GF-D8 (cell line): ENCODE measurements at regions not wholly inside any gene's neighbourhood (a gene's known extent, or its start where the extent isn't known, plus 50 kb on each side); places are given as distances from the start of the nearest gene placed in this dataset.

Source experiments
- DNase-seq: peaks from one replicate; lab custom pipeline; 2025; lab: John Stamatoyannopoulos, UW

- DNase-seq, result no peak
Observed at GRCh38 chr4:14047840-14048239, 420.3 kb upstream of the BOD1L1 start.

- no peak for DNase-seq
Observed at GRCh38 chr4:14049946-14050345, 422.4 kb upstream of the BOD1L1 start.

- DNase-seq, result no peak
Observed at GRCh38 chr4:14053291-14053690, 425.8 kb upstream of the BOD1L1 start.

GRCh38 chr4:14054391-14054790 is 426.9 kb upstream of the BOD1L1 start:
- DNase-seq, result no peak

- no peak for DNase-seq
Observed at GRCh38 chr4:14059006-14059405, 431.5 kb upstream of the BOD1L1 start.

GRCh38 chr4:14064984-14065383 is 437.5 kb upstream of the BOD1L1 start:
- DNase-seq, result no peak

GRCh38 chr4:14065406-14065805 is 437.9 kb upstream of the BOD1L1 start:
- no peak for DNase-seq

- no peak for DNase-seq
Observed at GRCh38 chr4:14066979-14067378, 439.5 kb upstream of the BOD1L1 start.

GRCh38 chr4:14069886-14070285 is 442.4 kb upstream of the BOD1L1 start:
- DNase-seq, result no peak

- DNase-seq, result no peak
Observed at GRCh38 chr4:14070289-14070880, 442.9 kb upstream of the BOD1L1 start.

GRCh38 chr4:14072506-14072905 is 445.0 kb upstream of the BOD1L1 start:
- DNase-seq, result no peak

- no peak for DNase-seq
Observed at GRCh38 chr4:14076776-14077175, 449.3 kb upstream of the BOD1L1 start.

GRCh38 chr4:14078326-14078725 is 450.8 kb upstream of the BOD1L1 start:
- no peak for DNase-seq

- DNase-seq, result no peak
Observed at GRCh38 chr4:14079601-14080000, 452.1 kb upstream of the BOD1L1 start.

- DNase-seq, result no peak
Observed at GRCh38 chr4:14083150-14083549, 455.6 kb upstream of the BOD1L1 start.

- no peak for DNase-seq
Observed at GRCh38 chr4:14084598-14084997, 457.1 kb upstream of the BOD1L1 start.

GRCh38 chr4:14087459-14087858 is 459.9 kb upstream of the BOD1L1 start:
- DNase-seq, result no peak

- DNase-seq, result no peak
Observed at GRCh38 chr4:14087921-14088320, 460.4 kb upstream of the BOD1L1 start.

- DNase-seq, result no peak
Observed at GRCh38 chr4:14091531-14091930, 464.0 kb upstream of the BOD1L1 start.

- no peak for DNase-seq
Observed at GRCh38 chr4:14091966-14092365, 464.4 kb upstream of the BOD1L1 start.

GRCh38 chr4:14092741-14093140 is 465.2 kb upstream of the BOD1L1 start:
- DNase-seq, result no peak

GRCh38 chr4:14095831-14096230 is 468.3 kb upstream of the BOD1L1 start:
- no peak for DNase-seq

- DNase-seq, result no peak
Observed at GRCh38 chr4:14096396-14096965, 469.0 kb upstream of the BOD1L1 start.

GRCh38 chr4:14100349-14100748 is 472.8 kb upstream of the BOD1L1 start:
- no peak for DNase-seq
